ENCODE measurements at regions not wholly inside any gene's neighbourhood (a gene's known extent, or its start where the extent isn't known, plus 50 kb on each side); places are given as distances from the start of the nearest gene placed in this dataset.

- TF ChIP-seq JUND (IDR thresholded peaks at IDR 0.05) (no peak), SMC3 (IDR thresholded peaks at IDR 0.05; ENCODE audit: low read depth, low read length) (no peak)
- TF ChIP-seq, protein P1, sequence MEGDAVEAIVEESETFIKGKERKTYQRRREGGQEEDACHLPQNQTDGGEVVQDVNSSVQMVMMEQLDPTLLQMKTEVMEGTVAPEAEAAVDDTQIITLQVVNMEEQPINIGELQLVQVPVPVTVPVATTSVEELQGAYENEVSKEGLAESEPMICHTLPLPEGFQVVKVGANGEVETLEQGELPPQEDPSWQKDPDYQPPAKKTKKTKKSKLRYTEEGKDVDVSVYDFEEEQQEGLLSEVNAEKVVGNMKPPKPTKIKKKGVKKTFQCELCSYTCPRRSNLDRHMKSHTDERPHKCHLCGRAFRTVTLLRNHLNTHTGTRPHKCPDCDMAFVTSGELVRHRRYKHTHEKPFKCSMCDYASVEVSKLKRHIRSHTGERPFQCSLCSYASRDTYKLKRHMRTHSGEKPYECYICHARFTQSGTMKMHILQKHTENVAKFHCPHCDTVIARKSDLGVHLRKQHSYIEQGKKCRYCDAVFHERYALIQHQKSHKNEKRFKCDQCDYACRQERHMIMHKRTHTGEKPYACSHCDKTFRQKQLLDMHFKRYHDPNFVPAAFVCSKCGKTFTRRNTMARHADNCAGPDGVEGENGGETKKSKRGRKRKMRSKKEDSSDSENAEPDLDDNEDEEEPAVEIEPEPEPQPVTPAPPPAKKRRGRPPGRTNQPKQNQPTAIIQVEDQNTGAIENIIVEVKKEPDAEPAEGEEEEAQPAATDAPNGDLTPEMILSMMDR (IDR thresholded peaks at IDR 0.05) = no peak
Observed at GRCh38 chr17:63133491-63133890, 167.5 kb downstream of the TANC2 start (continued).

GRCh38 chr17:63134867-63135266 is 168.8 kb downstream of the TANC2 start:
- Histone ChIP-seq H3K4me1 (ENCODE audit: control insufficient read depth in 1 of 2, insufficient read depth in 2 of 2, low read depth in 1 of 2, low read length in 1 of 2) (peaks cover 0 to 4% of the 10 kb centered on the region in 2 experiments; a peak in 3 of 4 replicates), H3K27ac (ENCODE audit: low read depth in 2 of 2, low read length in 1 of 2) (no peak overlapping the region), H3K9me3 (no peaks in the 10 kb centered on the region), H3K4me3 (ENCODE audit: low read depth in 2 of 2, low read length in 1 of 2) (no peak overlapping the region), H3K36me3 (replicated peaks in 1 of 2; ENCODE audit: control insufficient read depth in 1 of 2, insufficient read depth in 2 of 2, low read length in 1 of 2) (peaks cover 4 to 20% of the 10 kb centered on the region in 2 experiments), H3K9me2 (no peaks in the 10 kb centered on the region), H3K4me2 (no peak overlapping the region), H3K9ac (no peak overlapping the region), H3K27me3 (ENCODE audit: insufficient read depth) (no peaks in the 10 kb centered on the region), H2AFZ (ENCODE audit: low read depth) (no peak overlapping the region), H3F3A (replicated peaks; ENCODE audit: insufficient read depth) (peaks cover 22% of the 10 kb centered on the region), H4K20me1 (ENCODE audit: insufficient read depth) (no peaks in the 10 kb centered on the region), H3K79me2 (ENCODE audit: insufficient read depth) (peaks cover 51% of the 10 kb centered on the region)
- 96% methylated on average over 5 of the region's 5 CpGs for WGBS (ENCODE audit: low lambda C conversion rate)
- POLR2A ChIA-PET = no interaction called here
- no peak for DNase-seq
- TF ChIP-seq POLR2AphosphoS5 (IDR thresholded peaks at IDR 0.05; ENCODE audit: low read depth, low read length) (no peak), RAD21 (IDR thresholded peaks at IDR 0.05; ENCODE audit: low read length) (no peak), NFIC (IDR thresholded peaks at IDR 0.05; ENCODE audit: borderline replicate concordance) (no peak), FOXJ3 (CRISPR knock-in tag; IDR thresholded peaks at IDR 0.05) (no peak), MXI1 (IDR thresholded peaks at IDR 0.05; ENCODE audit: low read depth, low read length) (no peak), GATA2 (CRISPR knock-in tag; IDR thresholded peaks at IDR 0.05) (no peak), FOXM1 (IDR thresholded peaks at IDR 0.05; ENCODE audit: low read depth) (no peak), ZBTB33 (IDR thresholded peaks at IDR 0.05; ENCODE audit: borderline replicate concordance, low read depth) (no peak), RFX5 (IDR thresholded peaks at IDR 0.05; ENCODE audit: low read length) (no peak), CHD2 (IDR thresholded peaks at IDR 0.05; ENCODE audit: low read length, partially characterized antibody) (no peak), ELF1 (IDR thresholded peaks at IDR 0.05) (no peak), MEF2A (IDR thresholded peaks at IDR 0.05; ENCODE audit: borderline replicate concordance, low read depth) (no peak), TCF12 (IDR thresholded peaks at IDR 0.05) (no peak), PBX3 (IDR thresholded peaks at IDR 0.05) (no peak), TEAD4 (IDR thresholded peaks at IDR 0.05; ENCODE audit: borderline replicate concordance, insufficient read depth) (no peak), YY1 (IDR thresholded peaks at IDR 0.05; ENCODE audit: low read depth) (no peak), SIN3A (IDR thresholded peaks at IDR 0.05; ENCODE audit: borderline replicate concordance, low read depth, low read length) (no peak)
- TF ChIP-seq, protein P2, sequence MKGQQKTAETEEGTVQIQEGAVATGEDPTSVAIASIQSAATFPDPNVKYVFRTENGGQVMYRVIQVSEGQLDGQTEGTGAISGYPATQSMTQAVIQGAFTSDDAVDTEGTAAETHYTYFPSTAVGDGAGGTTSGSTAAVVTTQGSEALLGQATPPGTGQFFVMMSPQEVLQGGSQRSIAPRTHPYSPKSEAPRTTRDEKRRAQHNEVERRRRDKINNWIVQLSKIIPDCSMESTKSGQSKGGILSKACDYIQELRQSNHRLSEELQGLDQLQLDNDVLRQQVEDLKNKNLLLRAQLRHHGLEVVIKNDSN (IDR thresholded peaks at IDR 0.05; ENCODE audit: borderline replicate concordance, low read depth) = no peak
- TF ChIP-seq, protein P1 (IDR thresholded peaks at IDR 0.05) = no peak
- TF ChIP-seq, protein P3, sequence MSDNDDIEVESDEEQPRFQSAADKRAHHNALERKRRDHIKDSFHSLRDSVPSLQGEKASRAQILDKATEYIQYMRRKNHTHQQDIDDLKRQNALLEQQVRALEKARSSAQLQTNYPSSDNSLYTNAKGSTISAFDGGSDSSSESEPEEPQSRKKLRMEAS (IDR thresholded peaks at IDR 0.05; ENCODE audit: low read depth) = no peak
- CTCF ChIA-PET = interaction anchor here (0.8 to 2.6 kb wide), 2 partner anchors 11 to 272 kb away, joined by 3 to 7 read pairs; no protein-coding TSS in a partner anchor
